ENCODE measurements at regions not wholly inside any gene's neighbourhood (a gene's known extent, or its start where the extent isn't known, plus 50 kb on each side); places are given as distances from the start of the nearest gene placed in this dataset.
"Not testable (repeated sequence)": the region's sequence is repeated elsewhere in the genome, so short reads cannot be mapped to it uniquely, and the experiment has no call there.

DNA sequence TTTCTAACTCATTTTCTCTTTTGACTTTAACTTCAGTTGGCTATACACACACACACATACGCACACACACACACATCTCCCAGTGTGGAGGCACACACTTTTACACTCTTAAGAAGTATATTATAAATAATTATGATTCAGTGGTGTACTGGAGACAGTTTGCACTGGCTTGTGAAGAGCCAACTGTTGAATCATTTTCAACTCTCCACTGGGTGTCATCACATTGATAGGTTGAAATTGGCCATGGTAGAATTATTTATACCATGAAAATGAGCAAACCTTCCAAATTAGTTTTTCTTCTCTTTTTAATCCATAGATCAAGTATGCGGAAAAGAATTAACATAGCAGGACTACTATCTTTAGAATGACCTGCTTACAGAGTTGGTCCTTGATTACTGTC lies 407.1 kb downstream of the BMP2 start:
- DNase-seq (ENCODE audit: low spot score) = no peak

DNA sequence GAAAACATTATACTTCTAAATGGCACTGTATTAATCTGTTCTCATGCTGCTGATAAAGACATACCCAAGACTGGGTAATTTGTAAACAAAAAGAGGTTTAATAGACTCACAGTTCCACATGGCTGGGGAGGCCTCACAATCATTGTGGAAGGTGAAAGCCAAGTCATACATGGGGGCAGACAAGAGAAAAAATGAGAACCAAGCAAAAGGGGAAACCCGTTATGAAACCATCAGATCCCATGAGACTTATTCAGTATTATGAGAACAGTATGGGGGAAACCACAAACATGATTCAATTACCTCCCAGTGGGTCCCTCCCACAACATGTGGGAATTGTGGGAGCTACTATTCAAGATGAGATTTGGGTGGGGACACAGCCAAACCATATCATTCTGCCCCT lies 408.3 kb downstream of the BMP2 start:
- not testable (repeated sequence) for DNase-seq (ENCODE audit: low spot score)

GRCh38 chr20:7178004-7178403 lies 410.5 kb downstream of the BMP2 start:
- no peak for DNase-seq (ENCODE audit: low spot score)

GRCh38 chr20:7180256-7181045 lies 413.0 kb downstream of the BMP2 start:
- DNase-seq (ENCODE audit: low spot score) = no peak

GRCh38 chr20:7189231-7189630 lies 421.7 kb downstream of the BMP2 start:
- DNase-seq (ENCODE audit: low spot score) = no peak

DNA sequence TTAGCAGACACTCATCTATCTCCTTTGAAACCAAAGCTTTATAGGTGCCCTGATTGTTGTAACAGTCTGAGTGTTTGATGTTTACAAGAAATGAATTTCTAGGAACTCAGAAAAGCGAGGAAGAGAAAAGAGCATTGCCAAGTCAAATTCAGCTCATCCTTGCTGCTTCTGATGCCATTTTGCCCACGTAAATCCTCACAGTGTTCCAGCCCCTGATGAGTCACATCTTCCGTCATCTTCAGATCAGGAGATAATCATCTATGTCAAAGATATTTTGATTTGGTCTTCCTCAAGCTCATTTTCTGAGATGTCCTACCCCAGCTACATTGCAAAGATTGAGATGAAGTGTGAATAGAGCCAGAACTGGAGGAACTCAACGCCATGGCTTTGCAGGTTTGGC lies 426.2 kb downstream of the BMP2 start:
- no peak for DNase-seq (ENCODE audit: low spot score)

DNA sequence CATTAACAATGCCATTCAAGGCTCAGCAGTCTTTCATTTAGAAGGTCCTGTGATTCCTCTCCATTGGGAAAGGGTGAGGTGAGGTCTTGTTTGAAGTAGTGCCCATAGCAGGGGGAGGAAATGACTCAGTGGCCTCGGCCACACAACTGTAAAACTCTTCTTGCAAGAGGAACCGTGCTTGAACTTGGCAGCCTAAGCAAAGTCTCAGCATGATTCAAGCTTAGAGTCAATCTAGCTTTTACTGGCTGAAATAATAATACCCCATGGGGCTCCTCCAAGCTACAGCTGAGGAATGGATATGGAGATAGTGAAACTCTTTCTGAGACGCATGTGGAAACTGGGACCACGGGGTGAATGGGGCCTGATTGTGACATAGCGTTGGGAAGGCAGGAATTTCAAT lies 428.2 kb downstream of the BMP2 start:
- no peak for DNase-seq (ENCODE audit: low spot score)

DNA sequence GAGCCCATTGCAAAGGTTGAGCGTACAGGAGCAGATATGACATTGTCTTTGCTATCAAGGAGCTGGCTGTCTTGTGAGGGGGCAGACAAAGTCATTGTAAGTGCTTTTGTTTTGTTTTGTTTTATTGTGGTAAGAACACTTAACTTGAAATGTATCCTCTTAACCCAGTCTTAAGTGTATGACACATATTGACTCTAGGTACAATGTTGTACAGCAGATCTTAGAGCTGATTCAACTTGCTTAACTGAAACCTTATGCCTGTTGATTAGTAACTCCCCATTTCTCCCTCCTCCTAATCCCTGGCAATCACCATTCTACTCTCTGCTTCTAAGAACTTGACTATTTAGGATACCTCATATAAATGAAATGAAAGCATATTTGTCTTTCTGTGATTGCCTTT lies 429.0 kb downstream of the BMP2 start:
- no peak for DNase-seq (ENCODE audit: low spot score)

GRCh38 chr20:7199861-7200260 lies 432.4 kb downstream of the BMP2 start:
- DNase-seq (ENCODE audit: low spot score) = no peak

GRCh38 chr20:7207186-7207798 lies 439.8 kb downstream of the BMP2 start:
- no peak for DNase-seq (ENCODE audit: low spot score)

DNA sequence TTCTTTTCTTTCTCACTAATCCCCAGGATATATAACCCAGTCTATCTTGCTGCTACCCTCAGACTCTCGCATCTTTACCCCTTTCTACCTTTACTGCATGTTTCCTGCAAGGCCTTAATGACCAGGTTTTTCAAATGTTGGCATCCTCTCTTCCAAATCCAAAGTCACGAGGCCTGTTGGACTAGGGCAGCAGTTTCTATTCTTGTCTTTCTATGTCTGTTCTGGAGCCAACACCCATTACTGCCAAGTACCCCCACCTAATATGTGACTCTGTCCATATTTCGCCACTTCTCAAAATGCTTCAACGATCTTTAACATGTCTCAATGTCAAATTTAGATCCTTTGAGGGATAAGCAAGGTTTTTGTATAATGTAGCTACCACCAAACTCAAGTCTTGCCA lies 443.4 kb downstream of the BMP2 start:
- no peak for DNase-seq (ENCODE audit: low spot score)

GRCh38 chr20:7214081-7214740 lies 446.7 kb downstream of the BMP2 start:
- DNase-seq (ENCODE audit: low spot score) = no peak

DNA sequence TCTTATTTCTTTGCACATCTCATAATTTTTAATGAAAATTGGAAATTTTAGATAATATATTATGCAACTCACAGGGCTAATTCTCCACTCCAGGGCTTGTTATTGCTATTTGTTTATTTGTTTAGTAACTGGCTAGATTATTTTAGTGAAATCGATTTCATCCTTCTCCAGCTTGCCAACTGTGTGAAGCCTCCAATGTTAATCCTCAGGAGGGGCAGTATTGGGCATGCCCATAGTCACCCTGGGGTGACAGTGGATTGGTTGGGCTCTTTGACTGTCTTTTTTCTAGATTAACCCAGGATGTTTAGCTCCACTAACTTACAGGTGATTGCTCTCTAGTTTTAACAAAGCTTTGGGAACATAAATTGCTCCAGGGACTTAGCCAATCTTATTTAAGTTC lies 450.1 kb downstream of the BMP2 start:
- DNase-seq (ENCODE audit: low spot score) = no peak

GRCh38 chr20:7220755-7221154 lies 453.3 kb downstream of the BMP2 start:
- no peak for DNase-seq (ENCODE audit: low spot score)

DNA sequence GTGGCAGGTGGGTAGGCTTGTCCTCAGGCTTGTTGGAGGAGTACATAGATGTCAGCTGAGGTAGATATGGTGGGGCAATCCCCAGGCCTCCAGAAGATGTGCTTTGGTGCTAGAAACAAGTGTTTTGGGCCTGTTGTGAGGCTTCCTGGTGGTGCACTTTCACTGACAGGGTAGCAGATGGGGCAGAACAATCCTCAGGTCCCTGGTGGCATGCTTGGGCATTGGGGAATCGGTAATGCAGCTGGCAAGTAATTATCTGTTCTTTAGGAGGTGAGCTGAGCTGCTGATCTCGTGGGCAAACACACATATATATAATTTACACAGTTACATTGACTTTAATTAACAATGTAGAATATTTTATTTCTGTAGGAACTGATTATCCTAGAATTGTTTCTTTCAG lies 458.7 kb downstream of the BMP2 start:
- DNase-seq (ENCODE audit: low spot score) = no peak

- no peak for DNase-seq (ENCODE audit: low spot score)
Observed at GRCh38 chr20:7231303-7231702, 463.8 kb downstream of the BMP2 start.

DNA sequence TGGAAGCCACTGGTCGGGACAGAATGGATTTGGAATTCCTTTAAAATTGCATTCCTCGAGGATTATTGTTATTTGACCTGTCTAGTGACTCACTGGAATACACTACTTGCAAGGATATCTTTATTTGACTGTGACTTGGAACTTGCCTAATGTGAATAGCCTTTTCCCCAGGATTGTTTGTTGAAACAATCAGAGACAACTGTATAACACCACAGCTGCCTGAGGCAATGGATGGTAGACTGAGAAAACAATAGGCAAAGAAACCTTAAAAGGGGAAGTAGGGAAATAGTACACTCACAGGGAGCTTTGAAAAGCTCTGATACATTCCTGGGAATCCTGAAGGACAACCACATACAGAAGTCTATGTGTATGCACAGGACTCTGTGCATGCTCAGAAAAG lies 465.3 kb downstream of the BMP2 start:
- no peak for DNase-seq (ENCODE audit: low spot score)

GRCh38 chr20:7237251-7237650 lies 469.8 kb downstream of the BMP2 start:
- no peak for DNase-seq (ENCODE audit: low spot score)

DNA sequence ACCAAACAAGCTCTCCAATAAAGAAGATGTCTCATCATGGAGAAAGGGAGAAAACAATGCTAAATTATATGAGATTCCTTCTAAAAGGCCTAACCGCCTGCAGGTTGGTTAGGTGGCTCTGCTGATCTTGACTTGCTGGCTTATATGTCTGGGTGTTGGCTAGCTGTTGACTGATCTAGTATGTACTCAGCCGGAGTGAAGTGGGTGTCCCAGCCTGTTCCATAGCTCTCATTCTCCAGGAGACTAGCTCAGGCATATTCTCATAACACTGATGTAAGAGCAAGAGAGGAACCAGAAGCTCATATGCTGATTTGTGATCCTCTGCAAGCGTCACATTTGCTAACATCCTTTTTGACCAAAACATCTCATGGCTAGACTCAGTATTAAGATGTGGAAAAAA lies 473.0 kb downstream of the BMP2 start:
- no peak for DNase-seq (ENCODE audit: low spot score)

DNA sequence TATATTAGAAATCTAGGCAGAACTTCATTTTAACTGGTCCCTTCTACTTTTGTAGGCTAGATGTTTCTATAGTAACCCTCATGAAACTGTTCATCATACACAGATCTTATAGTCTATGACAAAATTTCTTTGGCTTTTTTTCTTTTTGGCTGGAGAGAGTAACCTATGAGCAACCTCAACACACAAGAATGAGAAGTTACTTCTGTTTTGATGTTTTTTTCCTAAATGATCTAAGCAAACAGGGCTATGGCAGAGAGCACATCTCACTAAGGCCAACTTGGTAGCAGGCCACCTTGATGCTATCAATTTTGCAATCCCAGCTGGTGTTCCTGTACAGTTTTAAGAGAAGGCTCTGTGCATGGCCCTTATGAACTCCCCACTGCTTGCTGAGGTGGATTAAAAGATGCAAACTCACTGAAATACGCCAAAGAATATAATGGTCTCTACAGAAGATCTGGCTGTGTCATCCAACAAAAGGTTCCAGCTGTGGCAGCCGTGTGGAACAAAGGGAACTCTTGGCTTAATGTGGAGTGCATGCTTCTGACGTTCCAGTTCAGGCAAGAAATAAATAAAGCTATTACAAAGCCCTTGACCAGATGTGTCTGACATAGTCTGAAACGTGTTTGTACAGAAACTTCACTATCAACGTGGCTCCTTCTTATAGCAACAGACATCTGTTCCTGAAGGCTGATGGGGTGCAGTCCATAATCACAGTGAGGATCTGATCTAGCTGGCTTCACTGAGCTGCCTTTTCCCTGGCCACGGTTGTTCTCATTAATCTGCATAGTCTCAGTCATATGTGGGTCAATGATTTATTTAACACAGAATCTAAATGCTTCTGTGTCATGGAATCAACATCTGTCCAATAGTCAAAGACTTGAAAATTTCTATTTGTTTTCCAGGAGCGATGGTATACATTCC lies 481.1 kb downstream of the BMP2 start:
- DNase-seq (ENCODE audit: low spot score) = no peak

- no peak for DNase-seq (ENCODE audit: low spot score)
Observed at GRCh38 chr20:7250337-7250736, 482.9 kb downstream of the BMP2 start.

DNA sequence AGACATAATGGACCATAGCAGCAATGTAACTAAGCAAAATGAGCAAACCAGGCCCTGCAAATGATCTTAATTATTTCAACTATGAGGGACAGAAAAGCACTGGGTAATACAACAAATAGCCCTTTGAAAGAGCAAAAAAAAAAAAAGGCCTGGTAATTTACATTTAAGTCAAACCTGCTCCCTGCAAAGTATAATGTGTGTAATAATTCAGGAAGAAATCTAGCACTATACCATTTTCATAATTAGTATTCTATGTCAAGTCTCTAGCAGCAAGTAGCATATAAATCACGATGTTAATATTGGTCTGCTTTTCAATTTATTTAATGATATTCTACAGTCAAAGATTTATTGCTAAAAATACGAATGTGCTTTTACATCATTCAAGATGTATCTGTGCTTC lies 489.6 kb downstream of the BMP2 start:
- DNase-seq (ENCODE audit: low spot score) = no peak
